ENCODE measurements at regions not wholly inside any gene's neighbourhood (a gene's known extent, or its start where the extent isn't known, plus 50 kb on each side); places are given as distances from the start of the nearest gene placed in this dataset.
A peak's percentile ranks its signal among the peaks of the same experiment; 100 is the strongest.

GRCh38 chr5:34511481-34511880, 144.6 kb upstream of the RAI14 start:
- DNase-seq: no peak

GRCh38 chr5:34511915-34512314, 144.2 kb upstream of the RAI14 start:
- no peak for DNase-seq

- DNase-seq: no peak
These were observed 140.0 kb upstream of the RAI14 start for GRCh38 chr5:34516166-34516565.

- DNase-seq: no peak
These were observed 139.4 kb upstream of the RAI14 start for GRCh38 chr5:34516686-34517085.

GRCh38 chr5:34517249-34517648, 138.9 kb upstream of the RAI14 start:
- no peak for DNase-seq

GRCh38 chr5:34519489-34520220, 136.5 kb upstream of the RAI14 start:
- DNase-seq: no peak

- no peak for DNase-seq
These were observed 134.4 kb upstream of the RAI14 start for GRCh38 chr5:34521628-34522290.

GRCh38 chr5:34522599-34523386, 133.3 kb upstream of the RAI14 start:
- peak; percentile 60 to 78 for DNase-seq

- no peak for DNase-seq
These were observed 132.8 kb upstream of the RAI14 start for GRCh38 chr5:34523387-34523726.

GRCh38 chr5:34524123-34524522, 132.0 kb upstream of the RAI14 start:
- DNase-seq: no peak

- DNase-seq: no peak
These were observed 130.4 kb upstream of the RAI14 start for GRCh38 chr5:34525761-34526160.

- no peak for DNase-seq
These were observed 129.3 kb upstream of the RAI14 start for GRCh38 chr5:34526682-34527305.

- DNase-seq: no peak
These were observed 126.4 kb upstream of the RAI14 start for GRCh38 chr5:34529581-34530331.

GRCh38 chr5:34530637-34531036, 125.5 kb upstream of the RAI14 start:
- no peak for DNase-seq

- DNase-seq: no peak
These were observed 124.3 kb upstream of the RAI14 start for GRCh38 chr5:34531751-34532360.

- no peak for DNase-seq
These were observed 122.3 kb upstream of the RAI14 start for GRCh38 chr5:34533582-34534522.

- DNase-seq: no peak
These were observed 121.5 kb upstream of the RAI14 start for GRCh38 chr5:34534523-34535103.

GRCh38 chr5:34535433-34535832, 120.7 kb upstream of the RAI14 start:
- no peak for DNase-seq

GRCh38 chr5:34535944-34536623, 120.0 kb upstream of the RAI14 start:
- DNase-seq: no peak

- DNase-seq: no peak
These were observed 119.4 kb upstream of the RAI14 start for GRCh38 chr5:34536699-34537098.

All from hippocampal formation (tissue), 2 donors.